ENCODE measurements at regions not wholly inside any gene's neighbourhood (a gene's known extent, or its start where the extent isn't known, plus 50 kb on each side); places are given as distances from the start of the nearest gene placed in this dataset.

- Histone ChIP-seq H3K9me3 (replicated peaks; ENCODE audit: control insufficient read depth, insufficient read depth, low read depth, low read length) (no peaks in the 10 kb centered on the region), H2AFZ (ENCODE audit: low read depth, low read length) (no peak overlapping the region), H3K9ac (ENCODE audit: insufficient read depth in 1 of 2, low read depth in 2 of 2, low read length in 2 of 2) (no peak overlapping the region), H3K27ac (ENCODE audit: extremely low read depth, low read depth, low read length) (no peak overlapping the region), H3K4me2 (ENCODE audit: insufficient read depth, low read length) (no peak overlapping the region), H3K4me3 (no peak overlapping the region), H3K36me3 (ENCODE audit: control insufficient read depth, insufficient read depth, low read length) (no peaks in the 10 kb centered on the region), H4K20me1 (replicated peaks; ENCODE audit: control insufficient read depth, insufficient read depth, low read length) (no peaks in the 10 kb centered on the region), H3K27me3 (ENCODE audit: control insufficient read depth in 2 of 2, insufficient read depth in 2 of 2, low read length in 2 of 2) (no peaks in the 10 kb centered on the region), H3K79me2 (ENCODE audit: control insufficient read depth, insufficient read depth, low read length) (no peaks in the 10 kb centered on the region), H3K9me1 (ENCODE audit: control insufficient read depth, insufficient read depth, low read length) (no peaks in the 10 kb centered on the region), H3K4me1 (replicated peaks in 1 of 2; ENCODE audit: control insufficient read depth in 2 of 2, insufficient read depth in 2 of 2, low read length in 2 of 2) (no peaks in the 10 kb centered on the region)
- ATAC-seq: no peak
- FAIRE-seq: no peak
- no TSS peak for BruUV-seq (replicated peaks)
- CTCF ChIA-PET (ENCODE audit: low intra/inter-chr PET ratio): no interaction called here
- TF ChIP-seq HOXB6 (CRISPR knock-in tag; IDR thresholded peaks at IDR 0.05; ENCODE audit: borderline replicate concordance) (no peak), ZNF274 (IDR thresholded peaks at IDR 0.05; ENCODE audit: borderline replicate concordance, low read depth, low read length) (no peak), GABPA (tag; conservative IDR thresholded peaks at IDR 0.05; ENCODE audit: low read depth) (no peak), SOX6 (IDR thresholded peaks at IDR 0.05) (no peak), ZNF398 (CRISPR knock-in tag; IDR thresholded peaks at IDR 0.05) (no peak), HIVEP1 (CRISPR knock-in tag; IDR thresholded peaks at IDR 0.05) (no peak), SFPQ (IDR thresholded peaks at IDR 0.05; ENCODE audit: low read depth, low read length) (no peak), MCM5 (IDR thresholded peaks at IDR 0.05; ENCODE audit: low read depth) (no peak), POLR2A (conservative IDR thresholded peaks at IDR 0.05) (no peak), PCBP1 (IDR thresholded peaks at IDR 0.05; ENCODE audit: low read depth, low read length, poor library complexity, severe bottlenecking) (no peak), TFE3 (CRISPR knock-in tag; IDR thresholded peaks at IDR 0.05) (no peak), TCF7L2 (IDR thresholded peaks at IDR 0.05; ENCODE audit: low read depth, low read length) (no peak), ARID3A (IDR thresholded peaks at IDR 0.05; ENCODE audit: borderline replicate concordance, low read depth, low read length) (no peak), RHOXF2B (CRISPR knock-in tag; conservative IDR thresholded peaks at IDR 0.05) (no peak), BRCA1 (IDR thresholded peaks at IDR 0.05) (no peak), BRCA1 (CRISPR knock-in tag; IDR thresholded peaks at IDR 0.05) (no peak)
- intact Hi-C loops (cut with micrococcal nuclease): no loop called here
- POLR2A ChIA-PET: no interaction called here
- in situ Hi-C loops (cut with MboI): no loop called here
- 0% methylated on average over 1 of the region's 1 CpG for WGBS (ENCODE audit: insufficient coverage, low coverage, missing lambda C conversion rate)
- DNase-seq (ENCODE audit: extremely low read depth in 1 of 4, low spot score in 3 of 4): no peak
These were observed 294.7 kb downstream of the CSNK1G3 start for GRCh38 chr5:123806644-123807043.

Measured in K562 (cell line).